GF-D8 (cell line): ENCODE measurements at regions not wholly inside any gene's neighbourhood (a gene's known extent, or its start where the extent isn't known, plus 50 kb on each side); places are given as distances from the start of the nearest gene placed in this dataset.
"Not testable (repeated sequence)": the region's sequence is repeated elsewhere in the genome, so short reads cannot be mapped to it uniquely, and the experiment has no call there.

Experiments used
- DNase-seq: peaks from one replicate; lab custom pipeline; 2025; lab: John Stamatoyannopoulos, UW

DNA sequence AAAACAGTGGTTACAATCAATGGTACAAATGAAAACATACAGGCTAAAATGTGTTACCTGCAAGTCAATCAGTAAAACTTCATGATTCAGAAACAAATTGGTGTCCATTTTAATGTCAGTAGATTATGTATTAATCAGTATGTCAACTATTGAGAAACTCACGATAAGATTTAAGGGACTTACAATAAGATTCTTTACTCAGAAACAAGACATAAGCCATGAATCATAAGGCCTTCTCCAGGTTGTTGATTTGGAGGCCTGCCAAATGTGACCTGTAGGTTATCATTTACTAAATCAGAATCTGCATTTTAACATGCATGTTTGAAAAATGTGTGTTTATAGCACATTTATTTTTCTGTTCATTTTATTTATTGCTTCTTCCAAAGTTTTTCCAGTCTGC, 623.1 kb downstream of the CCDC85A start:
- DNase-seq: no peak

DNA sequence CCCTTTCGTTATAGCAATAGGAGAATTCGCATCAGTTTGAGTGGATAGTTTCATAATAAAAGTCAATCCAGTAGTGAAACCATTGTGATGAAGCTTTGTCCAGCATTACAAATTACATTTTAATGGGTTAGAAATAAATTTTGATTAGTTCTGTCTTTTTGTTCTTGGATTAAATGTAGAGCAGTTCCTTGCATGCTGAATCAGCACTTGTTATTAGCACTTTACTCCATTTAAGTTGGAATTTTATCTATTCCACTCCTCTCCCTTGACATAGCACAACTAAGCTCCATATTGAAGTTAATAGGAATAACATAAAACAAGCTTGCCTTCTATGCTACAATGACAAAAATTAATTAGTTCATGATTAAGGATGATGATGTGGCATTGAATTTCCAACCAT, 624.1 kb downstream of the CCDC85A start:
- DNase-seq: no peak

DNA sequence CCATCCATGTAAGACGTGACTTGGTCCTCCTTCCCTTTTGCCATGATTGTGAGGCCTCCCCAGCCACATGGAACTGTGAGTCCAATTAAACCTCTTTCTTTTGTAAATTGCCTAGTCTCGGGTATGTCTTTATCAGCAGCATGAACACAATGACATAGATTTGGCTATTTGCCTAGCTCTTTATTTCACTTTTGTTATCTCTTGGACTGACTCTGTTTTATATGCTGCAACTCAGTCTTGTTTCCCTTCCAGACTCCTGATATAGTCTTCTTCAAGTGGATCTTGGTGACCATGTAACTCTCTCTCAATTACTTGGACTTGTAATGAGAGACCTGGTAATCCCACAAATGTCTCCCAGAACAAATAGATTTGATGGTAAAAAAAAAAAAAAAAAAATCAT, 627.6 kb downstream of the CCDC85A start:
- no peak for DNase-seq

DNA sequence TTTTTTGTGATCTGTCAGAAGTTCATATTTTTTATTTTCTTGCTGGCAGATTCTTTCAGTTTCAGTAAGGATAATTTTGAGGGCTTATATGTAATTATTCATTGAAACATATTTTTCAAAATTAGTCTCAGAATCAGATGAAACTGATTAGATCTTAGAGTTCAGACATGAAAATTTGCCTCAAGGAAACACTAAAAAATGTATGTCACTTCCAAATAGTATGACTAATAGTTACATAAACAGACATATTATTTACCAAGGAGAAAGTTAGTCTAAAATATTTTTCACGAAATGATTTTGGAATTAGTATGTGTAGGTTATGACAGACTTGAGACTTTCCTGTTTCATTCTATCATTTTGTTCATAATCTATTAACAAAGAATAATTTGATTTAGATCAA, 628.6 kb downstream of the CCDC85A start:
- DNase-seq: no peak

DNA sequence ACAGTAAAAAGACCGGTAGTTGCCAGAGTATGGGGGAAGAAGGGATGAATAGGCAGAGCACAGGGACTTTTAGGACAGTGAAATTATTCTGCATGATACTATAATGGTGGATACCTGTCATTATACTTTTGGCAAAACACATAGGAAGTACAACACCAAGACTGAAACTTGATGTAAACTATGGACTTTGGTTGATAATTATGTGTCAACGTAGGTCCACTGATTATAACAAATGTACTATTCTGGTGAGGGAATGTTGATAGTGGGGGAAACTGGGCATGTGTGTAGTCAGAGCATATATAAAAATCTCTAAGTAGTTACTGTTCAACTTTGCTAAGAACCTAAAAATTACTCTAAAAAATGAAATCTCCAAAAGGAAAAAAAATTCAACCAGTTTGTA, 629.7 kb downstream of the CCDC85A start:
- DNase-seq: no peak

DNA sequence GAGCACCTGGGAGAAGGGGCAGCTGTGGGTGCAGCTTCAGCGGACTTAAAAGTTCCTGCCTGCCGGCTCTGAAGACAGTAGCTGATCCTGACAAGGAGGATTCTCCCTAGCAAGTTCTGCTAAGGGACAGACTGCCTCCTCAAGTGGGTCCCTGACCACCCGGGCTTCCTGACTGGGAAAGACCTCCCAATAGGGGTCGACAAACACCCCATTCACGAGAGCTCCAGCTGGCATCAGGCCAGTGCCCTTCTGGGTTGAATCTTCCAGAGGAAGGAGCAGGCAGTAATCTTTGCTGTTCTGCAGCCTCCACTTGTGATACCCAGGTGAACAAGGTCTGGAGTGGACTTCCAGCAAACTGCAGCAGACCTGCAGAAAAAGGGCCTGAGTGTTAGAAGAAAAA, 632.9 kb downstream of the CCDC85A start:
- no peak for DNase-seq

DNA sequence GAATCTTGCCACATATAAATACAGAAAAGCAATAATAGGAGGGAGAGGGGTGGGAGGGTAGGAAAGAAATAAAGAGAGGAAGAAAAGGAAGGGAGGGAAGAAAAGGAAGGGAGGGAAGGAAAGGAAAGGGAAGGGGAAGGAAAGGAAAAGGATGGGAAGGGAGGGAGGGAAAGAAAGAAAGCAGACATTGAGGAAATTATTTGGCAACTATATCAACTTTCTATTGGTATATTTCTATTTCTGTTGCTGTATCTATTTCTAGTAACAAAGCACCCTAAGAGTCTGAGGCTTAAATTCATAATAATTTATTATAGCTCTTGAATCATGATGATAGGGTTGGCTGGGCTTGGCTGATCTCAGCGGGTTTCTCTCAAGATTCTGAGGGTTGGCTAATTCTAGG, 648.0 kb downstream of the CCDC85A start:
- no peak for DNase-seq

DNA sequence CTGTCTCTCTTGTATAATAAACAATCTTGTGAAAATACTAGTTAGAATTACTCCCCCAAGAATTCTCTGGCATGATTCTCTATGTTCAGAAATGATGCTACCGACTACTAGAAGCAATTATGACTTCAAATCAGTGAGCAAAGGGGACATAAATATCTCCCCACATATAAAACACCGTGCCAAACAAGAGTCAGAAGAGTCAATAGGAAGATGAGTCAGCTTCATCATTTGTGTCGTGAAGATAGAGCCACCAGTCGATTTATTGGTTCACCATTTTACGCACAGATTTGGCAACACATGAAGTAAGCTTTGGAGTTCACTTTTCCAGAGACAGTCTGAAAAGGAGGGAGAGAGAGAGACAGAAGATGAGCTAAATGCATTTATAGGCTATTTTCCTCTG, 650.9 kb downstream of the CCDC85A start:
- DNase-seq: no peak

DNA sequence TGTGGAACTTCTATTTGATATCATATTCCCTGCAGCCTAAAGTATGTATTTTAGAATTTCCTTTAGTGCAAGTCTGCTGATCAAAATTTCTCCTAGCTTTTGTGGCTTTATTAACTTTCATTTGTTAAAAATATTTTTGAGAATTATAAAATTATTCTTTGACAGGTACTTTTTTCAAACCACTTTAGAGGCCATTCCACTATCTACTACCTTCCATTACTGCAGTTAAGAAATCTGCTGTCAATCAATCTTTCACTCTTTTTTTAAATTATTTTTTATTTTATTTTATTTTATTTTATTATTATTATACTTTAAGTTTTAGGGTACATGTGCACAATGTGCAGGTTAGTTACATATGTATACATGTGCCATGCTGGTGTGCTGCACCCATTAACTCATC, 656.2 kb downstream of the CCDC85A start:
- DNase-seq: not testable (repeated sequence)

DNA sequence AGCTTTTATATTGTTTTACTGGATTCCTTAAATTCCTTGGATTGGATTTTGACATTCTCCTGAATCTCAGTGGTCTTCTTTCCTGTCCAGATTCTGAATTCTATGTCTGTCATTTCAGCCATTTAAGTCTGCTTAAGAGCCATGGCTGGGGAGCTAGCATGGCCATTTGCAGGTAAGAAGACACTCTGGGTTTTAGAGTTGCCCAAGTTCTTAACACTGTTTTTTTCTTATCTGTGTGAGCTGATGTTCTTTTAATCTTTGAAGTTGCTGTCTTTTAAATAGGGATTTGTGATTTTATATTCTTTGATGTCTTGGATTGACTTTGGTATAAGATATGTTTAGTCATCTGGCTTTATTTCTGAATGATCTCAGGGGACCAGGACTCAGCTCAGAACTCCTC, 677.2 kb downstream of the CCDC85A start:
- DNase-seq: no peak

DNA sequence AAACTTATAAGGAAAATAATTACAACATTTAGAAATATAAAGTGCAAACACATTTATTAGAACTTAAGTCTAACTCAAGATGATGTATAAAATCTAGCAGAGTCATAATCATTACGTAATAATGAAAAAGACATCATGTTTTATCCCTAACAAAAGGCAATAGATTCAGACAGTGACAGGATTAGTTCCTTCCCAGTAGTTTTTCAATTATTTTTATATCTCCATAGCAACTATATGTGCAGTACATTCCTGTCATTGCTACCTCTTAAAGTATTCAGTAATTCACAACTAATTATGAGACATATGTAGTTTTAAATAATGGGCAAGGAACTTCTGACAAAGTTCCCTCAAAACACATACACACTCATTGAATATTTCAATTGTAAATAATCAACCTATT, 687.9 kb downstream of the CCDC85A start:
- no peak for DNase-seq

DNA sequence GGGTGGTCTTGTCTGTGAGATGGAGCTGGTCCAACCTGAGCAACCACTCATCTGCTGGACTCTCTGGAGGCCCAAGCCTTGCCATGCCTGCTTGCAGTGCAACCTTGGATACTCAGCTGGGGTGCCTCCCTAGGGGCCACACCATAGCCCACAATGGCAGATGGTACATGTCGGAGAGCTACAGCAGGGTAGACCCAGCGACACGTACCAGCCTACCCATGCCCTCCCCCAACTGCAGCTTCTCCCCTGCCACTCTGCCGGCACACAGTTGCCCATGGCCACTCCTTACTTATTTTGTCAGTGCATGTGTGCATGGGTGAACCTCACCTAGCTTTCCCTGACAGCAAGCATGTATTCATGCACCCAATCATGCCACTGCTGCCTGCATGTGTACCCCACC, 690.9 kb downstream of the CCDC85A start:
- no peak for DNase-seq

DNA sequence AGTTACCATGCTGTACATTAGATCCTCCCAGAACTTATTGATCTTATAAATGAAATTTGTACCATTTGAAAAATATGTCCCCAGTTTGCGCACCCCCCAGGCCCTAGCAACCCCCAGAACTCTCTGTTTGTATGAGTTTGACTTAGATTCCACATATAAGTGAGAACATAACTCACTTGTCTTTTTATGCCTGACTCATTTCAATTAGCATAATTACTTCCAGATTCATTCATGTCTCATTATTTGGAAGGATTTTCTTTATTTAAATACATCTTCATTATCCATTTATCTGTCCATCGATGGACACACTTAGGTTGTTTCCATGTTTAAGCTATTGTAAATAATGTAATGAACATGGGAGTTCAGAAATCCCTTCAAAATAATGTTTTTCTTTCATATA, 705.9 kb downstream of the CCDC85A start:
- no peak for DNase-seq

DNA sequence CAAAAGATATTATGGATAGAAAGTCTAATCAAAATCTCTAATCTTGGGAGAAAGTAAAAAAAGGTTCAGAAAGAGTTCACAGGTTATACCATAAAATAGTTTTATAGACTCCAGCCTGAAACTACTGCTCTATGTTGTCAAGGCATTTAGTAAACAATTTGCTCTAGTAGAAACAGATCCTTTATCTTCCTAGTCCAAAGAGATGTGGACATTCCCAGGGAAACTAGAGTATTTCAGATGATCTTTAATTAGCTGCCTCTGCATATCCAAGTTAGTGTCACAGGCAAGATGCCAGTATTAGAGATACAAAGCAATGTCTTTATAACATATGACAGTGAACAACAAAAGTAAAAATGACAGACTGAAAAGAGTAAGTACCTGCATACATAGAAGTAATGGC, 708.6 kb downstream of the CCDC85A start:
- DNase-seq: no peak

DNA sequence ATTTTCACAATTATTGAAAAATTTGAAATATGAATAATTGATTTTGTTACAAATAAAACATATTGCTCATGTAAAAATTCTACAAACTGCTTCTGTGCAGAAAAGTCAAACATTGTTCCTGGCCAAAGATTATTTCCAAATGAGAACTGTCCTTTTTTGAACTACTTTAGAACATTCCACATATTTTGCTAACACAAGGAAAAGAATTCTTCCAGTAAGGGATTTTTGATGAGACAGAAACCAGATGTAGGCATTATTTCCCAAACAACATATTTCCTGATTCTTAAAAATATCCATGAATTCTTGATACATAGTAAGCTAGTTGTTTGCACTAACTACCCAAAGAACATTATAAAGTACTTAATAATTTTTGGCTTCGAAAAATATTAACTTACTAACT, 715.2 kb downstream of the CCDC85A start:
- no peak for DNase-seq

DNA sequence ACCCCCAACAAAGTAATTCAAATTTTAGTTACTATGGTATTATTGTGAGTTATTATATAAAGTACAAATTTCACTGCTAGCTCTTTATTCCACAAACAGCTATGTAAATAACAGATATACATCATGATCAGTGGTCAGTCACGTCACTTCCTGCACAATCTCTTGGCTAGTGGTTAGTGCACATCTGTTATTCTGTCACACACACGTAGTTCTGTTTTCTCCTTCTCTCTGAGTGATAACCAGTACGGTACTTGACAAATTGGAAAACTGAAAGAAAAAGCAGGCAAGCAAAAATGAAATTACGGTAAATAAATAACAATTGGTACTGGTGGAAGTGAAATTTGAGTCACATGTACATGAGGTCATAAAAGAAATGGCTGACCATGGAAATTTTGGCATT, 728.7 kb downstream of the CCDC85A start:
- DNase-seq: no peak

DNA sequence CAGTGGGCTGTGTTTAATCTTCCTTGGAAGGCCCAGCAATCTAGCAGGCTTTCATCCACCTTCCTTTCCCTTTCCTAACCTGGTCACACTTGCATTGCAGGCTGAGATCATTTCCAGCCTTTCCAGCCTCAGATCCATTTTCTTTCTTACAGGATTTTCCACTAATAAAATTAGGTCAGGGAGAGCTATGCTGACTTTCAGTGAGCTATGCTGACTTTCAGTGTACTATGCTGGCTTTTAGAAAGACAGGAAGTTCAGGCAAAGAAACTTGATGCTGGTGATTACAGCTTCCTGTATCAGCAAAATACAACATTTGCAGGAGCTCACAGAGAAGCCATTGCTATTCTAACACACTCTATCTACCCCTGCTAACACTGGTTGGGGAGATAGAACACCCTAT, 735.0 kb downstream of the CCDC85A start:
- DNase-seq: no peak

DNA sequence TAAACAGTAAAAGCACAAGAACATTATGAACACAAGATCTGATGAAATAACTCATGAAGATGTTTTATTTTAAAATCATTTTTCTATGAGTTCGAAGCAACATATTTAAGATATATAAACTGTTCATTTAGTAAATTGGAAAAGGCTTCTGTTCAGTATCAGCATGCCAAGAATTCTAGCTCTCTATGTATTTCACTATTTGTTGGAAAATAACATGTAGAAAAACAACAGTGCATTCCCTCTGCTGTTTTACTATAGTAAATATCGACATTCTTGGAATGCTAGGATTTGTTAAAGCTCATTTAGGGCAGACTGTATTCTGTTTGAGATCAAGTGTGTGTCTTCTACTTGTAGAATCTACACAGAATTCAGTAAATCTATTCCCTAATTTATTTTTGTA, 750.2 kb downstream of the CCDC85A start:
- no peak for DNase-seq

DNA sequence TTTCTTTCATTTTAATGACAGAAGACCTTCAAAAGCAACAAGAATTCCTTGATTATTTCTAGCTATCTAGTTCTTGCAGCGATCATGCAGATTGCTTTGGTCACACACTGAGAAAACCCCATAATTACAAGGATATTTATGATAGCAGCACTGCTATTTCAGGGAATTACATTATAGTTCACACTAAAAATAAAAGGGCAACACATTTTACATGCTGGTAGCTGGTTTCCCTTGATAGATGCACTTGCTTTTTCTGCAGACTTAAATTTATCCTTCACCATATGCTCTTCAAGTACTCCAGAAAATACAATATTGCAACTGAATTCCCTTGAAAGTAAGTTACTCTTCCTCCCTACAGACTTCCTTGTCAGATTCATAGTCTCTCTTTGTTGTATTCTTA, 751.1 kb downstream of the CCDC85A start:
- DNase-seq: no peak

DNA sequence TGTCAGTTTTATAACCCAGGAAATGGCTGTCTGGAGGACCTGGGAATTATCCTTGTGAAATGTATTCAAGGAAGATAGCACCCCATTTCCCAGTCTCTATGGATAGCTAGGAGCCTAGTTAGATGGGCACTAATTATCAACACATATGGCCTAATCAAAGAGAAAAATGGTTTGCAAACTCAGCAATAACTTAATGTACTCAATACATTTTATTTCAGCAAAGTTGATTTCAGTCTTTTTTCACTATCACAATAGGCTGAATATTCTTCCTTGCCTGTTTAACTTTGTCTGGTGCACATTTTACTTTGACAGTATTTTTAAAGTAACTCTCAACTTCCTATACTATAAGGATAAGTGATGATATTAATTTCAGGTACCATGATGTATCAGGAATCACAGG, 756.3 kb downstream of the CCDC85A start:
- DNase-seq: no peak

DNA sequence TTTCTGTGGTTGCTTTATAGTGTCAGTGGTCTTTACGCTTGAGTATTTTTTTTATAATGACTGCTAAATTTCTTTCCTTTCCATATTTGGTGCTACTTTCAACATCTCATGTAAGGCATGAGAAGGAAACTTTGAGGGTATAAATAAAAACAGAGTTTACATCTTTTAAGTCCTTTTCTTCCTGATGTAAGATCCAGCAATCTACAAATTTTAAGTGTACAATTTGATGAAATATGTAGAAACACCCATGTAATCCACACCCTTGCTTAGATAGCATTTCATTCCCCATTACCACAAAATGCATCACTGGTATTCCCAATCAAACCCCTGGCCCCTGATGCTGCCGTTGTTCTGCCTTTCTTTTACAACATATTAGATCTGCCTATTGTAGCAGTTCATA, 769.1 kb downstream of the CCDC85A start:
- DNase-seq: no peak

DNA sequence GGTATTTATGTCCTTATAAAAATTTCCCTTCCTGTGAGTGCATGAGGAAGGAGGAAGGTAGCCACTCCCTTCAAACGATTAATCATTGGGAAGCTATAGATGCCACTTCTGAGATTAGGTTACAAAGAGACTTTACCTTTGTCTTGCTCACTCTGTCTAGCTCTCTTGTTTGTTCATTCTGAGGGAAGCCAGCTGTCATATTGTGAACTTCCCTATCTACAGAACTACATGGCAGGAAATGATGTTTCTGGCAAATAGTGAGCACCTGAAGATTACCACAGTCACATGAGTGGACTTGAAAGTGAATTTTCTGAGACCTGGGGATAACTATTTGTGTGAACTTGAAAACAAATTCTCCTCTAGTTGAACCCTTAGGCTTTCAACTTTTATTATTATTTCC, 776.8 kb downstream of the CCDC85A start:
- no peak for DNase-seq

DNA sequence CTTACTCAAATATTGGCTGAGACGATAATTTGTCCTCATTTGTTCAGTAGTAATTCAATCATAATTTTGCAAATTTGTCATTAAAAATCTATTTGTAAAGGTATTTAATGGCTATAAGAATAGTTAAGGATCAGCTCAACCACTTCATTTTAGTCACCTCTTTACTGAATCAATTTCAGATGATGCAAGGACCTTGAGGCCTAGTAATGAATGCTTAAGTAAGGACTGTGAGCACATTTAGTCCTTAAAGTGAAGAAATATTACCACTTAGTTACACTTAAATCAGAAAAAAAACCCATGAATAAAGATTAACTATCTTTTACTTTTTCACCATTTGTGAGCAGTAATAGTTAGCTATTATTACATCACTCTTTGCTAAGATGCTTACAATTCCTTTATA, 778.9 kb downstream of the CCDC85A start:
- no peak for DNase-seq

DNA sequence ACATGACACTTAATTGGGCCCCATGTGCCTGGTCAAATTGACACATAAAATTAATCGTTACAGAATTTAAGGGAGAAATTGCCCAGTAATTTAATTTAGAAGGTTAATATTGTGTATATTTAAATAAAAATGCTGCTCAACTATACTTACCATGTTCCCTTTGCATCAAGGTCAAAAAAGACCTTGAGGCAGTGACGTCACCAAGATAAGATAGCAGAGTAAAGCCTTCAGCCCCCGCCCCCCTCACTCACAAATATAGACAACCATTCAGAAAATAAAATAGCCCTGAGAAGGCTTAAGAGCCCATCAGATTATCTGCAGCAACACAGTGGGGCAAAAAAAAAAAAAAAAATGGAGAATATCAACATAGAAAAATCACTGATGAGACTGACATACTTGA, 785.7 kb downstream of the CCDC85A start:
- no peak for DNase-seq

DNA sequence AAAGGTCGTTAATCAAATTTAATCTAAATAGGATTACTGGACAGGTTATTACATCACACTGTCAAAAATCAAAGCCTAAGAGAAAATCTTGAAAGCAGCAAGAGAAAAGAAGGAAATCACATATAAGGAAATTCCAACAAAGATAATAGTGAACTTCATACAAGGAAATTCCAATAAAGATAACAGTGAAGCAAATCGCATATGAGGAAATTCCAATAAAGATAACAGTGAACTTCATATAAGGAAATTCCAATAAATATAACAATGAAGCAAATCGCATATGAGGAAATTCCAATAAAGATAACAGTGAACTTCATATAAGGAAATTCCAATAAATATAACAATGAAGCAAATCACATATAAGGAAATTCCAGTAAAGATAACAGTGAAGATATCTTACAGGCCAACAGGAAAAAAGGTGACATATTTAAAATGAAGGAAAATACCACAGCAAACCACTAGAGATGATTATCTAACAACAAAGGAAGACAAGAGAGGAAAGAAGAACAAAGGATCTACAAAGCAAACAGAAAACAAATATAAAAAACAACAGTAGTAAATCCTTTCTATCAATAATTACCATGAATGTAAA, 787.7 kb downstream of the CCDC85A start:
- no peak for DNase-seq
